ENCODE measurements at regions not wholly inside any gene's neighbourhood (a gene's known extent, or its start where the extent isn't known, plus 50 kb on each side); places are given as distances from the start of the nearest gene placed in this dataset.

DNA sequence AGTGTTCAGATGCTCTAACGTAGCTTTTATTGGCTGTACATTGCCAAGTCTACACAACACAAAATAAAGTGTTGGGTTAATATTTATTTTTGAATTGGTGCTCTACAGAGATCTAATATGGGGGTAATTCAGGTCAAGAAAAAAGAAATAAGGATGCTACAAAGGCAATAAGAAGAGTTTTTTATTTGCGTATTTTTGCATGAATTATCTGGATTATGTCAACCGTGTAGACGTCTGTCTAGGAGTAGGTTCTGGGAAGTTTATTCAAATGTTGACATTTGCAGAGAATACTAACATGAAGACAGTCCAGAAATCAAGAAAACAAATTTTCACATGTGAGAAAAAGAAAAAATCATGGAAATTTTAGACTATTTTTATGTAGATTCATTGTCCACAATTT lies 876.7 kb upstream of the POU3F3 start:
- DNase-seq (ENCODE audit: low spot score): no peak
- no peak overlapping the region for H3K4me3 Mint-ChIP-seq
- no peak overlapping the region for H3K27ac Mint-ChIP-seq
- no peaks in the 10 kb centered on the region for H3K4me1 Mint-ChIP-seq (ENCODE audit: low read depth)
- H3K36me3 Mint-ChIP-seq (ENCODE audit: low read depth): no peaks in the 10 kb centered on the region
- no peaks in the 10 kb centered on the region for H3K9me3 Mint-ChIP-seq
- no peaks in the 10 kb centered on the region for H3K27me3 Mint-ChIP-seq (ENCODE audit: insufficient read depth)
- intact Hi-C loops (cut with micrococcal nuclease): no loop called here

DNA sequence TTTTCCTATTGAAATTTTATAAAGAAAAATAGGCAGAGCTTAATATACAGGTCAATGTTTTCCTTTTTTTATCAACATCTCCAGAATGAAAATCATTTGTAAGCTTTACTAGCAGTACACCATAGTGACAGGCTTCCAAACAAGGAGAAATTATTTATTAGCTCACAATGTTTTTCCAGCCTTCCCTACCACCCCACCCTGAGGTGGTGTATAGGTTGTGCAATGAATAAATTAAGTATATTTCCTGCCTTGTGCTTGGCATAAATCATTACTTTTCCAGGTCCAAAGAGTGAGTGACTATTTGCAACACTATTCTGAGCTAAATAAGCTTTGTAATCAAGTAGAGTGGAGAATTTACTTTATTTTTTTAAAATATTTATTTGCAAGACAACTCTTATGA lies 876.2 kb upstream of the POU3F3 start:
- Mint-ChIP-seq H3K9me3 (no peaks in the 10 kb centered on the region), H3K4me1 (ENCODE audit: low read depth) (no peaks in the 10 kb centered on the region), H3K36me3 (ENCODE audit: low read depth) (no peaks in the 10 kb centered on the region), H3K27me3 (ENCODE audit: insufficient read depth) (no peaks in the 10 kb centered on the region), H3K4me3 (no peak overlapping the region), H3K27ac (no peak overlapping the region)
- no peak for DNase-seq (ENCODE audit: low spot score)
- intact Hi-C loops (cut with micrococcal nuclease): no loop called here

DNA sequence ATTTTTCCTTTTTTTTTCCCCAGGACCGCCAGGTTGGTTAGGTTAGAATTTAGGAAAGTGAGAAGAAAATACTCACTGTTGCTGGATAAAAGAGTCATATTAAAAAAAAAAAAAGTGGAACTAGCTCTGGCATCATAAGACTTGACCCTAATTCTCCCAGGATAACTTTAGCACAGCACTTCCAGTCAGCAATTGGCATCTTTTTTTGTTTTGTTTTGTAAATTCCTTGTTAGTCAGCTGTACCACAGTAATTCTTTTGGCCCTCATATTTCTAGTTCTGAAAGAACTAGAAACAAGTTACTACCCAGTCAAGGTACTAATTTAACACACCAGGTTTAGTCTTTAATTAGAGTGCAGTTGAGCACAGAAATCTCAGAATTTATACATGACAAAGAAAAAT lies 873.5 kb upstream of the POU3F3 start:
- intact Hi-C loops (cut with micrococcal nuclease): no loop called here
- H3K4me1 Mint-ChIP-seq (ENCODE audit: low read depth): no peaks in the 10 kb centered on the region
- DNase-seq (ENCODE audit: low spot score): no peak
- H3K36me3 Mint-ChIP-seq (ENCODE audit: low read depth): no peaks in the 10 kb centered on the region
- no peak overlapping the region for H3K27ac Mint-ChIP-seq
- no peak overlapping the region for H3K4me3 Mint-ChIP-seq
- H3K27me3 Mint-ChIP-seq (ENCODE audit: insufficient read depth): no peaks in the 10 kb centered on the region
- no peaks in the 10 kb centered on the region for H3K9me3 Mint-ChIP-seq

DNA sequence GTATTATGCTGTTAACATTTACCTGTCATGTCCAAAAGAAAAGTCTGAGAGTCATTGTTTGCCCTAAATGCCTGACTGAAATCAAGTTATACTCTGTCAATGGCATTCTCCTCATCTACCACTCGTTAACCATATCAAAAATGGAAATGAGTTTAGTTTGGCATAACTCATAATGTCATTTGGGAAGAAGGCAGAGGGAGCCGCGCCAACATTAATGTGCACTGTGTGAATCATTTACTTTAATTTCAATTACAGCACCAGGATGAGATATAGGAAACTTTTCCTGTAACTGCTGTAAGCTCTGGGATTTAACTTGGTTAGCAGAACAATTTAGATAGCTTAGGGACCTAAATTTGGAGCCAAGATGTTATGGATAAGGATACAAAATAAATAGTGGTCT lies 871.2 kb upstream of the POU3F3 start:
- no peak for DNase-seq (ENCODE audit: low spot score)
- intact Hi-C loops (cut with micrococcal nuclease): no loop called here
- no peaks in the 10 kb centered on the region for H3K9me3 Mint-ChIP-seq
- no peak overlapping the region for H3K27ac Mint-ChIP-seq
- no peaks in the 10 kb centered on the region for H3K27me3 Mint-ChIP-seq (ENCODE audit: insufficient read depth)
- H3K36me3 Mint-ChIP-seq (ENCODE audit: low read depth): no peaks in the 10 kb centered on the region
- no peaks in the 10 kb centered on the region for H3K4me1 Mint-ChIP-seq (ENCODE audit: low read depth)
- no peak overlapping the region for H3K4me3 Mint-ChIP-seq

DNA sequence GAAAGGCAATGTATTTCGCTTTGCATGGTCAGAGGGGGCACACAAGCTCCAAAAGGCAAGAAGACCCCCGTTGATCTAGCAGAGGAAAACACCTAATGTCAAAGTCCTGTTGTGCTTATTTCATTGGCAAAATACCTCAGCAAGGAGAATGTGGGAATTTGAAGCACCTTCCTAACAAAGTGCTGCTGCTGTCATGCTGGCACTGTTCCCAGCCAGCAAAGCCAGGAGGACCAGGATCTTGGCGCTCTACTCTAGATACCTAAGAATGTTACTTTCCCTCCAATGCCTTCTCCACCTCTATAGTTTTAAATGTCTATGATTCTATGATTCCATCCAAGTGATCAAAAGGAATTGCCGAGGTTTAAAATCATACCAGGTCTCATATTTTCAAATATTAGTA lies 867.9 kb upstream of the POU3F3 start:
- no peak overlapping the region for H3K4me3 Mint-ChIP-seq
- H3K27ac Mint-ChIP-seq: no peak overlapping the region
- intact Hi-C loops (cut with micrococcal nuclease): no loop called here
- no peak for DNase-seq (ENCODE audit: low spot score)
- H3K36me3 Mint-ChIP-seq (ENCODE audit: low read depth): no peaks in the 10 kb centered on the region
- no peaks in the 10 kb centered on the region for H3K27me3 Mint-ChIP-seq (ENCODE audit: insufficient read depth)
- no peaks in the 10 kb centered on the region for H3K4me1 Mint-ChIP-seq (ENCODE audit: low read depth)
- no peaks in the 10 kb centered on the region for H3K9me3 Mint-ChIP-seq

DNA sequence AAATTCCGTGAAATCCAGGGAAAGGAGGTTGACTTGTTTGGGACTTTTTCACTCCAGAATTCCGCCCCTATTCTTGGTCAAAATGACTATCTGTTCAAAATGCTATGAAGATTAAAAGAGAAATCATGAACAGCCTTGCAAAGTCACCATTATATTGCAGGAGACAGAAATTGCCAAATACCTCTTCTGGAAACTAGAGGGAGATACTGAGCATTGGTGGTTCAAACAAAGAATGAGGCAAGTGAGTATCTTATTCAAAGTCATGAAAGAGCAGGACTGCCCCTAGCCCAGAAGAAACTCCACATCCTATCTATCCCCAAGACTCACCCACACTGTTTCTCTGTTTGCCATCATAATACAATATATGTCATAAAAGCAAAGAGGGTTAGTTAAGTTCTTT lies 862.3 kb upstream of the POU3F3 start:
- Mint-ChIP-seq H3K9me3 (no peaks in the 10 kb centered on the region), H3K27ac (no peak overlapping the region), H3K4me1 (ENCODE audit: low read depth) (no peaks in the 10 kb centered on the region), H3K4me3 (no peak overlapping the region), H3K27me3 (ENCODE audit: insufficient read depth) (no peaks in the 10 kb centered on the region), H3K36me3 (ENCODE audit: low read depth) (no peaks in the 10 kb centered on the region)
- intact Hi-C loops (cut with micrococcal nuclease): no loop called here
- DNase-seq (ENCODE audit: low spot score): no peak

DNA sequence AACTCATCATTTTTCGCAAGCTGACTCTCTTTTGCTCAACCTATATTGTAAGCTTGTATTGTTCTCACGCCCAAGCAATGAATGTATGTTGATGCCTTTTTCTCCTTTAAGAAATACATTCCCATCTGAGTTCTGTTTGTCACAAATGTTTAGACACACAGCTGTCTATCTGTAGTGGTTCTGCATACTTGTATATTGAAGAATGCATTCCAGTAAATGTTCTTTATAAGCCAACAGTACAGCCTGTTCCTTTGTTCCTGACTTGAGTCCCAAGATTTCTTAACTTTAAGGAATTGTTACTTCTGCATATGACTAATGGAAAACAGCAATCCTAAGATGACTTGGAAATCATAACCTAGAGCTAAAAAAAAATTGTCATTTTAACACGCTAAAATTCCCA lies 849.1 kb upstream of the POU3F3 start:
- H3K27ac Mint-ChIP-seq: no peak overlapping the region
- no peaks in the 10 kb centered on the region for H3K4me1 Mint-ChIP-seq (ENCODE audit: low read depth)
- H3K36me3 Mint-ChIP-seq (ENCODE audit: low read depth): no peaks in the 10 kb centered on the region
- no peak for DNase-seq (ENCODE audit: low spot score)
- no peaks in the 10 kb centered on the region for H3K9me3 Mint-ChIP-seq
- H3K27me3 Mint-ChIP-seq (ENCODE audit: insufficient read depth): no peaks in the 10 kb centered on the region
- intact Hi-C loops (cut with micrococcal nuclease): no loop called here
- H3K4me3 Mint-ChIP-seq: no peak overlapping the region

DNA sequence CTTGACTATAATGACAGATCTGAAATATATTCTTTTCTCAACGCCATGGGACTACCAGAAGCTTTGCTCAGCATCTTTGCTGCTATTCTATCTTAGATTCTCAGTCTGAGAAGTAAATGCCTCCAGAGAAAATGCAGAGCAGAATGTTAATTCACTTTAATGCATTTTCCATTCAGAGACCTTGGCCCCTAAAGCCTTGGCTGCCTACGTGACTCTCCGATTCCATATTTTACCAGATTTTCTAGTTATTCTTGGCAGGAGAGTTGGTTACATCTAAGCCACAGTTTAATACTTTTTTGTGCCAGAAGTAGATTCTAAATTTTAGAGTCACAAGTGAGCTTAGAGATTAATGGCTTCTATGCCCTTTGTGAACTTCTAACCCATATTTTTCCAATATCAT lies 837.1 kb upstream of the POU3F3 start:
- H3K4me1 Mint-ChIP-seq (ENCODE audit: low read depth): no peaks in the 10 kb centered on the region
- no peaks in the 10 kb centered on the region for H3K27me3 Mint-ChIP-seq (ENCODE audit: insufficient read depth)
- H3K9me3 Mint-ChIP-seq: no peaks in the 10 kb centered on the region
- no peak overlapping the region for H3K4me3 Mint-ChIP-seq
- H3K27ac Mint-ChIP-seq: no peak overlapping the region
- H3K36me3 Mint-ChIP-seq (ENCODE audit: low read depth): no peaks in the 10 kb centered on the region
- intact Hi-C loops (cut with micrococcal nuclease): no loop called here
- no peak for DNase-seq (ENCODE audit: low spot score)

DNA sequence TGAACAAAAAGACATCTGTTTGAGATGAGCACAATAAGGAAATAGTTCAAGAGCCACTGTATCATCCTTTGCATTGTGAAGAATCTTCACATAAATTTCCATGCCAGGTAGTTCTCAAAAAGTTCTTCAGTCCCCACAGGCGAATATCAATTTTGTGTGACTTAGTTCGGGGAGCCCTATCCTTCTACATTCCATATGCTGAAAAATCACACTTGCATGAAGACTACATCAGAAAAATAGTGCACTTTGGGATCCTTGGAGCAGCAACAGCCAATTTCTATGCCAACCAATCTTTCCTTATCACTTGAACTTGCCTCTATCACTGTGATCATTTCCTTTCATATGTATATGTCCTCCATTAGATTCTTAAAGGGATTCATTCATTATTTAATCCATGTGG lies 830.6 kb upstream of the POU3F3 start:
- Mint-ChIP-seq H3K4me1 (ENCODE audit: low read depth) (no peaks in the 10 kb centered on the region), H3K9me3 (no peaks in the 10 kb centered on the region), H3K27me3 (ENCODE audit: insufficient read depth) (no peaks in the 10 kb centered on the region), H3K27ac (no peak overlapping the region), H3K36me3 (ENCODE audit: low read depth) (no peaks in the 10 kb centered on the region), H3K4me3 (no peak overlapping the region)
- intact Hi-C loops (cut with micrococcal nuclease): no loop called here
- DNase-seq (ENCODE audit: low spot score): no peak

DNA sequence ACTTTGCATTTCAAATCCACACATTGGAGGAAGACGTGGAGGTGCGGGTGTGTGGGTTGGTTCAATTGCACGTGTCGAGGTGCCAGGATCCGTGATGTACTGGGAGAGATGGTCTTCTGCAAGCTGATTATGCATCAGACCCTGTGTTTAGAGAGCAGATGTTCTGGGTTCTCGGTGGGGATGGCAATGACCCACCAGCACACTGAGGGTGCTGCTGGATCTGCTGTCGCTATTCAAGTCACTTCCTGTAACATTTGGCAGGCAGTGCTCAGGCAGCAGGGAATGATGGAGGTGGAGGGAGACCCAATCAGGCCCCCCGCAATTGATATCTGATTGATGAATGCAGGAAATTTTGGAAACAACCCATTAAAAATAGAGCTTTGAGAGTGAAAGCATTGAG lies 830.1 kb upstream of the POU3F3 start:
- H3K27ac Mint-ChIP-seq: no peak overlapping the region
- H3K9me3 Mint-ChIP-seq: no peaks in the 10 kb centered on the region
- intact Hi-C loops (cut with micrococcal nuclease): no loop called here
- no peaks in the 10 kb centered on the region for H3K4me1 Mint-ChIP-seq (ENCODE audit: low read depth)
- H3K36me3 Mint-ChIP-seq (ENCODE audit: low read depth): no peaks in the 10 kb centered on the region
- no peak overlapping the region for H3K4me3 Mint-ChIP-seq
- no peaks in the 10 kb centered on the region for H3K27me3 Mint-ChIP-seq (ENCODE audit: insufficient read depth)
- no peak for DNase-seq (ENCODE audit: low spot score)

DNA sequence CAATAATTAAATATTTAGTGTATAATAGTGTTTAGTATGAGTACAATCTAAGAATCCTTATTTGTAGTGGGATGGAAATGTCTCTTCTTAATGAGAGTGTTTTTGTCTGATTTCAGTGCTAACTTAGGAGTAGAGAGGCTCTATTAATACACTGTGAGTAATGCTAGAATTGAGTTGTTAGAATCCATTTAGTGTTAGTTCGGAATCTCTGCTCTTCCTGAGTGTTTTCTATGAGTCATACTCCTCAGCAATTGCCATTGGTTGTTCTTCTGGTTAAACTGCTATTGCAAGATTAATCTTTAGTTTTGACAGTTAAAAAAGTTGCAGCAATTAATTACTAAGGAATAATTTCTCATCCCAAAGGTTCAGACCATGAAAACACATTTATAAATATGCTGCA lies 828.6 kb upstream of the POU3F3 start:
- DNase-seq (ENCODE audit: low spot score): no peak
- no peaks in the 10 kb centered on the region for H3K27me3 Mint-ChIP-seq (ENCODE audit: insufficient read depth)
- intact Hi-C loops (cut with micrococcal nuclease): no loop called here
- H3K9me3 Mint-ChIP-seq: no peaks in the 10 kb centered on the region
- H3K27ac Mint-ChIP-seq: no peak overlapping the region
- no peaks in the 10 kb centered on the region for H3K4me1 Mint-ChIP-seq (ENCODE audit: low read depth)
- H3K4me3 Mint-ChIP-seq: no peak overlapping the region
- H3K36me3 Mint-ChIP-seq (ENCODE audit: low read depth): no peaks in the 10 kb centered on the region

DNA sequence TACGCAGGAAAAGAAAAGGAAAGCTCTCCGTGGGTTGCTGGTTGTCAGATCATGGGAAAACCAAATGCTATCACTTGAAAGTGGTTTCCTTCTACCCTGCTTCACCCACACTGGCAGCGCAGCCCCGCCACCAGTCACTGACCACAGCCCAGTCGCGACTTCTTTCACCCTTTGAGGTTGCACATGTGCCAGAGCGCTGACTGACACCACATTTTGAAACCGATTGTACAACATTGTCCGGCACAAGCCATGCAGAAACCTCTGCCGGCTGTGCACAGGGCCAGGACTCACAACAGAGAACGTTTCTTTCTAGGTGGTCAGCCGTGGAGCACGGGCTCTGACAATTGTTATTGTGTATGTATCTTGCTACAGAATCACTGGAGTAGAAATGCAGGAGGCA lies 827.2 kb upstream of the POU3F3 start:
- DNase-seq (ENCODE audit: low spot score): no peak
- intact Hi-C loops (cut with micrococcal nuclease): no loop called here

DNA sequence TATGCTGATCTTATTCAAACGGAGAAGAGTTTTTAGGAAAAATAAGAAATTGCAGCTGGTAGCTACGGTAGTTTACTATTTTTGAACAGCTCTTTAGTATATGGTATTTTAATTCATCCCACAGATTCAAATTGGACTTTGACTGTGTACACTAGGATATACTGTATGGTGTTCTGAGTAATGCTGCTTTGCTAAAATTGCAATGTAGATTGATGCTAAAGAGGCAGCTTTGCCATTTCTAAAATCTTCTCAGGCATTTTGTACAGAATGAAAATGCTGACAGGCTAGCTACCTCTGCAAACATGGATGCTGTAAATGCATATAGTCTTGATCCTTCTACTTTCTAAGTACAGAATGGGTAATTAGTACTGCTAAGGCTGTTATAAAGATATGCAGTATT lies 826.6 kb upstream of the POU3F3 start:
- Mint-ChIP-seq H3K4me3 (no peak overlapping the region), H3K27me3 (ENCODE audit: insufficient read depth) (no peaks in the 10 kb centered on the region), H3K27ac (no peak overlapping the region), H3K9me3 (no peaks in the 10 kb centered on the region), H3K36me3 (ENCODE audit: low read depth) (no peaks in the 10 kb centered on the region), H3K4me1 (ENCODE audit: low read depth) (no peaks in the 10 kb centered on the region)
- DNase-seq (ENCODE audit: low spot score): no peak
- intact Hi-C loops (cut with micrococcal nuclease): no loop called here

More for the DNA sequence above, 827.2 kb upstream of the POU3F3 start:
- no peak overlapping the region for H3K4me3 Mint-ChIP-seq
- no peaks in the 10 kb centered on the region for H3K36me3 Mint-ChIP-seq (ENCODE audit: low read depth)
- no peaks in the 10 kb centered on the region for H3K4me1 Mint-ChIP-seq (ENCODE audit: low read depth)
- H3K9me3 Mint-ChIP-seq: no peaks in the 10 kb centered on the region
- no peak overlapping the region for H3K27ac Mint-ChIP-seq
- no peaks in the 10 kb centered on the region for H3K27me3 Mint-ChIP-seq (ENCODE audit: insufficient read depth)

DNA sequence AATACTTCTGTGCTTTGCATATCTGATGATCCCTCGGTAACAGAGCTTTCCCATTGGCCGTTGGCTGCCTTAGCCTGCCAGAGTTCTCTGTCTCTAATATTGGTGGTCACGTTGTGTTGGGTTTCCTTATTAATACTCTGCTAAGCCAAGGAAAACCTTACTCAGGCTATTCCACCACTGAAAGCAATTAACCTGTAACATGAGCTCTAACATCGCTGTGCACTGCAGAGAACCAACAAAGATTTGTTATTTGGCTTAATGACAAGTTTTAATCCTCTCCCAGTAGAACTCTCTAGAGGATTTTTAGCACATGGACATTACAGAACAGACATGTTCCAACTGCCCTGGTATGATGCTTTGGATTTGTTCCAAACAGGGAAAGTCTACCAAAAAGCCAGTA lies 825.9 kb upstream of the POU3F3 start:
- H3K9me3 Mint-ChIP-seq: no peaks in the 10 kb centered on the region
- no peak for DNase-seq (ENCODE audit: low spot score)
- intact Hi-C loops (cut with micrococcal nuclease): no loop called here
- H3K27me3 Mint-ChIP-seq (ENCODE audit: insufficient read depth): no peaks in the 10 kb centered on the region
- H3K4me1 Mint-ChIP-seq (ENCODE audit: low read depth): no peaks in the 10 kb centered on the region
- H3K36me3 Mint-ChIP-seq (ENCODE audit: low read depth): no peaks in the 10 kb centered on the region
- no peak overlapping the region for H3K4me3 Mint-ChIP-seq
- H3K27ac Mint-ChIP-seq: no peak overlapping the region

Data from activated T-helper 1 cell treated with anti-CD3 and anti-CD28 coated beads, Interleukin-12 subunit alpha, Interleukin-12 subunit beta, Interleukin-2, Interleukin-4 antibody, amounts not matched to agents 30 ng/mL and 10 ng/mL and 1 ng/mL, durations not matched to agents 14 hours and 24 hours and 36 hours (primary cell).